Left ventricle myocardium inferior (tissue), 1 donor: ENCODE measurements at regions not wholly inside any gene's neighbourhood (a gene's known extent, or its start where the extent isn't known, plus 50 kb on each side); places are given as distances from the start of the nearest gene placed in this dataset.

ENCODE experiments used
- DNase-seq: peaks from one replicate; pipeline ENCODE4 v3.0.0-alpha.2; 2020
- H3K27ac ChIP-seq: fragments of 200-600 bp; replicated peaks from 2 replicates; pipeline ENCODE4 v1.8.0; 2021
- H3K27me3 ChIP-seq: fragments of 200-600 bp; 2 replicates; pipeline ENCODE4 v1.8.0; 2021; ENCODE audit warnings: low read depth
- H3K36me3 ChIP-seq: fragments of 200-600 bp; 2 replicates; pipeline ENCODE4 v1.8.0; 2021
- H3K4me1 ChIP-seq: fragments of 200-600 bp; 2 replicates; pipeline ENCODE4 v1.8.0; 2021
- H3K4me3 ChIP-seq: fragments of 200-600 bp; 2 replicates; pipeline ENCODE4 v1.8.0; 2021; ENCODE audit warnings: mild to moderate bottlenecking, moderate library complexity
- H3K9me3 ChIP-seq: fragments of 200-600 bp; replicated peaks from 2 replicates; pipeline ENCODE4 v1.8.0; 2021
- CTCF ChIP-seq: fragments of 200-600 bp; IDR thresholded peaks from 2 replicates; pipeline ENCODE4 v1.8.0; 2021; ENCODE audit warnings: antibody characterized with exemption, mild to moderate bottlenecking, borderline replicate concordance
- intact Hi-C: fragments of 100-400 bp; cut with micrococcal nuclease; formaldehyde crosslinking; loops from one replicate; pipeline ENCODE4 v1.11.0; 2022
- donor health status: DM: no; HTN: yes; CAD: no; lungs with severe emphysema.

GRCh38 chr5:93294199-93294598 lies 286.8 kb downstream of the NR2F1-AS1 start:
- H3K4me1 ChIP-seq: no peaks in the 10 kb centered on the region
- H3K9me3 ChIP-seq: no peaks in the 10 kb centered on the region
- intact Hi-C loops: no loop called here
- no peak overlapping the region for H3K27ac ChIP-seq
- DNase-seq: no peak
- H3K27me3 ChIP-seq: no peaks in the 10 kb centered on the region
- TF ChIP-seq CTCF: no peak
- no peaks in the 10 kb centered on the region for H3K36me3 ChIP-seq
- H3K4me3 ChIP-seq: no peak overlapping the region

- Histone ChIP-seq H3K9me3 (peaks cover 23% of the 10 kb centered on the region), H3K27me3 (no peaks in the 10 kb centered on the region), H3K36me3 (no peaks in the 10 kb centered on the region), H3K27ac (no peak overlapping the region), H3K4me1 (no peaks in the 10 kb centered on the region), H3K4me3 (no peak overlapping the region)
- intact Hi-C loops: no loop called here
- no peak for DNase-seq
- no peak for TF ChIP-seq CTCF
Measured at GRCh38 chr5:93289942-93290341, 291.1 kb downstream of the NR2F1-AS1 start.

- no peak for TF ChIP-seq CTCF
- Histone ChIP-seq H3K4me1 (peaks cover 16% of the 10 kb centered on the region), H3K4me3 (no peak overlapping the region), H3K27me3 (no peaks in the 10 kb centered on the region), H3K27ac (no peak overlapping the region), H3K36me3 (no peaks in the 10 kb centered on the region), H3K9me3 (peaks cover 23% of the 10 kb centered on the region)
- no peak for DNase-seq
- intact Hi-C loops: no loop called here
Measured at GRCh38 chr5:93285461-93285860, 295.6 kb downstream of the NR2F1-AS1 start.

GRCh38 chr5:93281980-93282772 lies 298.8 kb downstream of the NR2F1-AS1 start:
- Histone ChIP-seq H3K4me1 (peaks cover 16% of the 10 kb centered on the region), H3K9me3 (peaks cover 11% of the 10 kb centered on the region), H3K36me3 (no peaks in the 10 kb centered on the region), H3K27me3 (no peaks in the 10 kb centered on the region), H3K27ac (no peak overlapping the region), H3K4me3 (no peak overlapping the region)
- no peak for TF ChIP-seq CTCF
- intact Hi-C loops: no loop called here
- DNase-seq: peak; percentile 37

GRCh38 chr5:93280518-93280917 lies 300.5 kb downstream of the NR2F1-AS1 start:
- DNase-seq: no peak
- intact Hi-C loops: no loop called here
- H3K27me3 ChIP-seq: no peaks in the 10 kb centered on the region

More at GRCh38 chr5:93280518-93280917, 300.5 kb downstream of the NR2F1-AS1 start:
- no peaks in the 10 kb centered on the region for H3K36me3 ChIP-seq
- no peak overlapping the region for H3K27ac ChIP-seq
- H3K4me1 ChIP-seq: peaks cover 16% of the 10 kb centered on the region
- H3K9me3 ChIP-seq: no peaks in the 10 kb centered on the region
- no peak overlapping the region for H3K4me3 ChIP-seq
- no peak for TF ChIP-seq CTCF
